Trophoblast cell (in vitro differentiated cells and primary cell): ENCODE measurements at regions not wholly inside any gene's neighbourhood (a gene's known extent, or its start where the extent isn't known, plus 50 kb on each side); places are given as distances from the start of the nearest gene placed in this dataset.
"Not testable (repeated sequence)": the region's sequence is repeated elsewhere in the genome, so short reads cannot be mapped to it uniquely, and the experiment has no call there.

Experiments used
- DNase-seq, 2 donors: peaks; one replicate each; pipeline ENCODE4 v3.0.0-alpha.2; 2016
- H2AFZ ChIP-seq: 2 replicates; pipeline ENCODE4 v1.6.1; 2013; ENCODE audit warnings: low read length, moderate library complexity, mild to moderate bottlenecking; ENCODE audit not compliant: insufficient read depth, poor library complexity
- H2AK5ac ChIP-seq: 2 replicates; pipeline ENCODE4 v1.6.1; 2013; ENCODE audit warnings: mild to moderate bottlenecking, low read length
- H2BK120ac ChIP-seq: 2 replicates; pipeline ENCODE4 v1.6.1; 2013; ENCODE audit warnings: low read length, mild to moderate bottlenecking, moderate library complexity; ENCODE audit not compliant: insufficient read depth, poor library complexity
- H2BK12ac ChIP-seq: 2 replicates; pipeline ENCODE4 v1.6.1; 2013; ENCODE audit warnings: mild to moderate bottlenecking, low read length, moderate library complexity
- H2BK5ac ChIP-seq: 2 replicates; pipeline ENCODE4 v1.6.1; 2013; ENCODE audit warnings: low read length, low read depth, moderate library complexity, mild to moderate bottlenecking; ENCODE audit not compliant: poor library complexity
- H3K14ac ChIP-seq: 2 replicates; pipeline ENCODE4 v1.6.1; 2013; ENCODE audit warnings: mild to moderate bottlenecking, low read length
- H3K18ac ChIP-seq: 2 replicates; pipeline ENCODE4 v1.6.1; 2013; ENCODE audit warnings: mild to moderate bottlenecking, low read length
- H3K23ac ChIP-seq: 2 replicates; pipeline ENCODE4 v1.6.1; 2013; ENCODE audit warnings: low read length
- H3K27ac ChIP-seq: 2 replicates; pipeline ENCODE4 v1.5.1; 2013; ENCODE audit warnings: low read depth, mild to moderate bottlenecking, inconsistent platforms, low read length, moderate library complexity
- H3K27me3 ChIP-seq: 2 replicates; pipeline ENCODE4 v1.6.1; 2013; ENCODE audit warnings: inconsistent platforms, mild to moderate bottlenecking, low read length, moderate library complexity; ENCODE audit not compliant: insufficient read depth
- H3K36me3 ChIP-seq, 2 experiments: 1 replicate in 1 of 2; 2 replicates in 1 of 2; pipeline ENCODE4 v1.6.1; 2013; ENCODE audit warnings: low read length in 2 of 2, mild to moderate bottlenecking in 2 of 2, moderate library complexity in 1 of 2; ENCODE audit not compliant: insufficient read depth in 2 of 2, control insufficient read depth in 1 of 2
- H3K4ac ChIP-seq: 2 replicates; pipeline ENCODE4 v1.6.1; 2013; ENCODE audit warnings: low read depth, mild to moderate bottlenecking, low read length, moderate library complexity
- H3K4me1 ChIP-seq, 2 experiments: 1 replicate in 1 of 2; 2 replicates in 1 of 2; pipeline ENCODE4 v1.6.1; 2013; ENCODE audit warnings: low read length in 2 of 2, mild to moderate bottlenecking in 2 of 2, moderate library complexity in 1 of 2; ENCODE audit not compliant: insufficient read depth in 2 of 2, control insufficient read depth in 1 of 2
- H3K4me2 ChIP-seq: 2 replicates; pipeline ENCODE4 v1.6.1; 2013; ENCODE audit warnings: inconsistent platforms, mild to moderate bottlenecking, low read length, moderate library complexity
- H3K4me3 ChIP-seq: 2 replicates; pipeline ENCODE4 v1.5.1; 2013; ENCODE audit warnings: mild to moderate bottlenecking, low read depth, low read length, inconsistent platforms
- H3K79me1 ChIP-seq: one replicate; pipeline ENCODE4 v1.6.1; 2013; ENCODE audit warnings: low read length
- H3K79me2 ChIP-seq: 2 replicates; pipeline ENCODE4 v1.6.1; 2013; ENCODE audit warnings: low read length, mild to moderate bottlenecking; ENCODE audit not compliant: control insufficient read depth, insufficient read depth, poor library complexity
- H3K9ac ChIP-seq: 2 replicates; pipeline ENCODE4 v1.6.1; 2013; ENCODE audit warnings: mild to moderate bottlenecking, low read length
- H3K9me3 ChIP-seq: 2 replicates; pipeline ENCODE4 v1.6.1; 2013; ENCODE audit warnings: low read depth, mild to moderate bottlenecking, control low read depth, inconsistent platforms, low read length; ENCODE audit not compliant: insufficient read depth
- H4K12ac ChIP-seq: 2 replicates; pipeline ENCODE4 v1.6.1; 2013; ENCODE audit warnings: low read depth, mild to moderate bottlenecking, low read length, moderate library complexity
- H4K8ac ChIP-seq: 2 replicates; pipeline ENCODE4 v1.6.1; 2013; ENCODE audit warnings: low read depth, mild to moderate bottlenecking, low read length, moderate library complexity
- H4K91ac ChIP-seq: one replicate; pipeline ENCODE4 v1.6.1; 2013; ENCODE audit warnings: low read depth, mild to moderate bottlenecking, low read length, moderate library complexity
- WGBS: extraction: QIAGEN DNeasy Blood & Tissue Kit; methylation state at CpG from one replicate; pipeline ENCODE4 v1.1.7; 2013; ENCODE audit warnings: missing lambda C conversion rate; ENCODE audit not compliant: insufficient read length, insufficient coverage; ENCODE audit errors: extremely low coverage; 5-methylcytosine and 5-hydroxymethylcytosine counted together

DNA sequence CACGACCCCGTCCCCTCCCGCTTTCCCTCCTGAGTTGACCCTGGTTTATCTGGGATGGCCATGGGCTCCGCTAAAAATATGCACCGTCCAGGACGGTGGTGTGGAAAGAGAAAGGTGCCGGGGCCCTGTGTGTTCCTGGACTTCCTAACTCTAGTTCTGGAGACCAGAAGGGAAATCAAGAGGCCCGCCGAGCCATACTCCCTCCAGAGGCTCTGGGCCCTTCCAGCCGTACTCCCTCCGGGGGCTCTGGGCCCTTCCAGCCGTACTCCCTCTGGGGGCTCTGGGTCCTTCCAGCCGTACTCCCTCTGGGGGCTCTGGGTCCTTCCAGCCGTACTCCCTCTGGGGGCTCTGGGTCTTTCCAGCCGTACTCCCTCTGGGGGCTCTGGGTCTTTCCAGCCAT lies 168.5 kb downstream of the LAT start:
- H3K4me3 ChIP-seq, H2BK12ac ChIP-seq, H3K27me3 ChIP-seq, H4K91ac ChIP-seq, H3K18ac ChIP-seq, H2BK5ac ChIP-seq, H3K79me2 ChIP-seq, H2BK120ac ChIP-seq, H2AK5ac ChIP-seq, H3K9ac ChIP-seq, H2AFZ ChIP-seq, H3K36me3 ChIP-seq, H3K4ac ChIP-seq, H4K12ac ChIP-seq, H3K79me1 ChIP-seq, H3K9me3 ChIP-seq, H3K4me2 ChIP-seq, H4K8ac ChIP-seq, H3K14ac ChIP-seq, DNase-seq, H3K23ac ChIP-seq, H3K27ac ChIP-seq: not testable (repeated sequence)
- H3K4me1 ChIP-seq = peaks cover 8 to 12% of the 10 kb centered on the region in 2 experiments
- WGBS = no CpG with 5 or more reads among the region's 15 CpGs

DNA sequence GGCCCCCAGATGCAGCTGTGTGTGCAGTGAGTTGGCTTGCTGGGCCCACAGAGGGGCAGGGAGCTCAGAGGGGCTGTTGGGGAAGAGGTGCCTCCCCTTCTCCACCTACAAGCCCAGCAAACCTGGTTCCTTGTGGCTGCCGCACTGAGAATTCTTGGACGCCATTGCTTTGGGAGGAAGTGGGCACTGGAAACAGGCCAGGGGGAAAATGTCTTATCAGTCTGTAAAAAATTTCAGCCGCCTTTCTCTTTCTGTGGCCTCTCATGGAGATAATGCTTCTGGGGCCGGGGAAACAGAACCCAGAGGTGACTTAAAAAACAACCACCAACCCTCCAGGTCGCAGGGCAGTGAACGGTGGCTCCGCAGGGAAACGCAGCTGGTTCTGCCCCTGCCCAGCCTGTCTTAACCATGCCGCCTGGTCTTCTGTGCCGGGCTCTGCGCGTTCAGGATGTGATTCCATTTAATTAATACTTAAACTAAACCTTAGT lies 167.7 kb downstream of the LAT start:
- H3K4me3 ChIP-seq, H3K9me3 ChIP-seq, H3K14ac ChIP-seq, H3K79me1 ChIP-seq, H3K4me2 ChIP-seq, H3K9ac ChIP-seq, H4K8ac ChIP-seq, H2BK120ac ChIP-seq, H2AK5ac ChIP-seq, H2BK5ac ChIP-seq, H3K79me2 ChIP-seq, H2BK12ac ChIP-seq, DNase-seq, H3K27ac ChIP-seq, H2AFZ ChIP-seq, H3K4ac ChIP-seq, H3K27me3 ChIP-seq, H4K91ac ChIP-seq, H3K18ac ChIP-seq, H4K12ac ChIP-seq, H3K4me1 ChIP-seq, H3K23ac ChIP-seq, H3K36me3 ChIP-seq: not testable (repeated sequence)
- no CpG with 5 or more reads among the region's 12 CpGs for WGBS

DNA sequence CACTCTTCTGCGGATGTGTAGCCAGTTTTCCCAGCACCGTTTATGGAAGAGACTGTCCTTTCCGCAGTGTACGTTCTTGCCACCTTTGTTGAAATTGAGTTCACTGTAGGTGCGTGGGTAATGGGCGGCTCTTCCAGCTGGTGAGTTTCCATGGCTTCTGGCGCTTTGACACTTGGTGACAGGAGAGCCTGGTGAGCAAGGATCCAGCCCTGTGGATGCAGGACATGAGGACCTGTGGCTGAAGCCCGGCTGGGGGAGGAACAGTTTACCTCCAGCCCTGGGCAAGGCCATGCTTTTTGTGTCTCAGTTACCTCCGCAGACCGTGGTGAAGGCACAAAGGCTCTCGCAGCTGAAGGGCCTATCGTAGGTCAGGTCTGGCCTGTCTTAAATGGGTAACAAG lies 166.5 kb downstream of the LAT start:
- Histone ChIP-seq H3K27ac (no peak overlapping the region), H3K79me1 (no peaks in the 10 kb centered on the region), H3K36me3 (no peaks in the 10 kb centered on the region), H3K27me3 (no peaks in the 10 kb centered on the region), H3K4me1 (no peaks in the 10 kb centered on the region), H3K4me2 (no peak overlapping the region), H3K9me3 (no peaks in the 10 kb centered on the region), H2BK5ac (no peak overlapping the region), H3K18ac (no peak overlapping the region), H3K14ac (no peak overlapping the region), H3K9ac (no peak overlapping the region), H4K91ac (no peak overlapping the region), H3K4ac (no peak overlapping the region), H3K79me2 (no peaks in the 10 kb centered on the region), H2AK5ac (no peak overlapping the region), H4K8ac (no peak overlapping the region), H3K23ac (no peak overlapping the region), H3K4me3 (no peak overlapping the region), H2BK12ac (no peak overlapping the region), H4K12ac (no peak overlapping the region), H2AFZ (no peak overlapping the region), H2BK120ac (no peak overlapping the region)
- WGBS = no CpG with 5 or more reads among the region's 12 CpGs
- no peak for DNase-seq

DNA sequence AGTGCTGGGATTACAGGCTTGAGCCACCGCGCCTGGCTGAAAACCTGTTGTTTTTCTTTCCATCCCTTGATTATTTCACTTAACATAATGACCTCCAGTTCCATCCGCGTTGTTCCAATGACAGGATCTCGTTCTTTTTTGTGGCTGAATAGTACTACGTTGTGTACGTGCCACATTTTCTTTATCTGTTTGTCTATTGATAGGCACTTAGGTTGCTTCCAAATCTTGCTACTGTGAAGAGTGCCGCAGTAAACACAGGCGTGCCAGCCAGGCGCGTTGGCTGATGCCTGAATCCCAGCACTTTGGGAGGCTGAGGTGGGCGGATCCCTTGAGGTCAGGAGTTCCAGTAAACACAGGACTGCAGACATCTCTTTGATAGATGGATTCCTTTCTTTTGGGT lies 165.1 kb downstream of the LAT start:
- not testable (repeated sequence) for H3K9me3 ChIP-seq, H3K4ac ChIP-seq

More for the DNA sequence above, 165.1 kb downstream of the LAT start:
- not testable (repeated sequence) for H3K14ac ChIP-seq, H3K23ac ChIP-seq, H2BK5ac ChIP-seq, H3K4me2 ChIP-seq, H3K79me1 ChIP-seq, H3K27me3 ChIP-seq, H3K9ac ChIP-seq, H3K4me1 ChIP-seq, H2BK120ac ChIP-seq, H3K36me3 ChIP-seq, H4K12ac ChIP-seq, H3K18ac ChIP-seq, H2BK12ac ChIP-seq, DNase-seq, H2AK5ac ChIP-seq, H3K79me2 ChIP-seq, H4K91ac ChIP-seq, H3K4me3 ChIP-seq, H3K27ac ChIP-seq, H4K8ac ChIP-seq, H2AFZ ChIP-seq
- no CpG with 5 or more reads among the region's 12 CpGs for WGBS
